ENCODE measurements at regions not wholly inside any gene's neighbourhood (a gene's known extent, or its start where the extent isn't known, plus 50 kb on each side); places are given as distances from the start of the nearest gene placed in this dataset.

- no peak for TF ChIP-seq CTCF (IDR thresholded peaks at IDR 0.05; ENCODE audit: control insufficient read depth, extremely low read depth, insufficient read depth)
- DNase-seq (ENCODE audit: low read depth): no peak
- no peak overlapping the region for H3K4me3 ChIP-seq (ENCODE audit: low read depth, low read length)
These were observed 155.8 kb downstream of the GPAM start for GRCh38 chr10:112027731-112028280.

GRCh38 chr10:112030431-112030830 lies 153.1 kb downstream of the GPAM start:
- TF ChIP-seq CTCF (IDR thresholded peaks at IDR 0.05; ENCODE audit: control insufficient read depth, extremely low read depth, insufficient read depth): no peak
- no peak overlapping the region for H3K4me3 ChIP-seq (ENCODE audit: low read depth, low read length)
- no peak for DNase-seq (ENCODE audit: low read depth)

- no peak for TF ChIP-seq CTCF (IDR thresholded peaks at IDR 0.05; ENCODE audit: control insufficient read depth, extremely low read depth, insufficient read depth)
- no peak for DNase-seq (ENCODE audit: low read depth)
- H3K4me3 ChIP-seq (ENCODE audit: low read depth, low read length): no peak overlapping the region
These were observed 143.7 kb downstream of the GPAM start for GRCh38 chr10:112039823-112040222.

- no peak overlapping the region for H3K4me3 ChIP-seq (ENCODE audit: low read depth, low read length)
- no peak for DNase-seq (ENCODE audit: low read depth)
- no peak for TF ChIP-seq CTCF (IDR thresholded peaks at IDR 0.05; ENCODE audit: control insufficient read depth, extremely low read depth, insufficient read depth)
These were observed 142.9 kb downstream of the GPAM start for GRCh38 chr10:112040696-112041095.

- TF ChIP-seq CTCF (IDR thresholded peaks at IDR 0.05; ENCODE audit: control insufficient read depth, extremely low read depth, insufficient read depth): no peak
- DNase-seq (ENCODE audit: low read depth): no peak
- no peak overlapping the region for H3K4me3 ChIP-seq (ENCODE audit: low read depth, low read length)
These were observed 137.6 kb downstream of the GPAM start for GRCh38 chr10:112045938-112046337.

- TF ChIP-seq CTCF (IDR thresholded peaks at IDR 0.05; ENCODE audit: control insufficient read depth, extremely low read depth, insufficient read depth): no peak
- no peak for DNase-seq (ENCODE audit: low read depth)
- no peak overlapping the region for H3K4me3 ChIP-seq (ENCODE audit: low read depth, low read length)
These were observed 135.9 kb downstream of the GPAM start for GRCh38 chr10:112047674-112048073.

- no peak for TF ChIP-seq CTCF (IDR thresholded peaks at IDR 0.05; ENCODE audit: control insufficient read depth, extremely low read depth, insufficient read depth)
- DNase-seq (ENCODE audit: low read depth): no peak
- no peak overlapping the region for H3K4me3 ChIP-seq (ENCODE audit: low read depth, low read length)
These were observed 131.4 kb downstream of the GPAM start for GRCh38 chr10:112052166-112052565.

Measured in LNCaP clone FGC (cell line).